CD14-positive monocyte (primary cell): ENCODE measurements at regions not wholly inside any gene's neighbourhood (a gene's known extent, or its start where the extent isn't known, plus 50 kb on each side); places are given as distances from the start of the nearest gene placed in this dataset.

Experiments used
- DNase-seq, 3 donors: peaks; one replicate each; pipeline ENCODE4 v3.0.0-alpha.2; 2011 to 2022
- H2AFZ ChIP-seq: 2 replicates; pipeline ENCODE4 v1.6.0; 2012; ENCODE audit warnings: mild to moderate bottlenecking, low read depth, low read length, inconsistent platforms; ENCODE audit not compliant: insufficient read depth, poor library complexity, severe bottlenecking
- H3K27ac ChIP-seq, 2 donors: 1 replicate in 1 of 2; 2 replicates in 1 of 2; pipeline ENCODE4 v1.5.1; 2012 to 2013; ENCODE audit warnings: low read length in 2 of 2, control low read depth in 1 of 2, inconsistent platforms in 1 of 2, low read depth in 1 of 2, mild to moderate bottlenecking in 1 of 2
- H3K27me3 ChIP-seq, 2 donors: one replicate each; pipeline versions ENCODE4 v1.6.0 to v1.6.1; 2011 to 2013; ENCODE audit warnings: low read length in 2 of 2; ENCODE audit not compliant: control insufficient read depth in 2 of 2, insufficient read depth in 2 of 2
- H3K36me3 ChIP-seq, 2 donors: replicated peaks in 1 of 2; 1 replicate in 1 of 2; 2 replicates in 1 of 2; pipeline versions ENCODE4 v1.5.1 to v1.6.1; 2012 to 2013; ENCODE audit warnings: low read length in 2 of 2, control low read depth in 1 of 2, inconsistent platforms in 1 of 2, mild to moderate bottlenecking in 1 of 2; ENCODE audit not compliant: insufficient read depth in 2 of 2, control insufficient read depth in 1 of 2
- H3K4me1 ChIP-seq, 2 donors: 1 replicate in 1 of 2; 2 replicates in 1 of 2; pipeline versions ENCODE4 v1.5.1 to v1.6.1; 2012 to 2013; ENCODE audit warnings: low read length in 2 of 2, control low read depth in 1 of 2, inconsistent platforms in 1 of 2, mild to moderate bottlenecking in 1 of 2, moderate library complexity in 1 of 2; ENCODE audit not compliant: insufficient read depth in 2 of 2, control insufficient read depth in 1 of 2
- H3K4me2 ChIP-seq: replicated peaks from 2 replicates; pipeline ENCODE3; 2012; ENCODE audit warnings: low read length, moderate library complexity, mild to moderate bottlenecking; ENCODE audit not compliant: poor library complexity, severe bottlenecking; ENCODE audit errors: extremely low read depth
- H3K4me3 ChIP-seq, 3 experiments: fragments of 200-600 bp in 1 of 3; sonication (generic) in 1 of 3; replicated peaks in 1 of 3; 1 replicate in 2 of 3; 2 replicates in 1 of 3; pipeline ENCODE4 v1.5.1; 2011 to 2013; ENCODE audit warnings: low read length in 3 of 3, mild to moderate bottlenecking in 3 of 3, control low read depth in 2 of 3, low read depth in 2 of 3, inconsistent platforms in 1 of 3, moderate library complexity in 1 of 3
- H3K79me2 ChIP-seq: 2 replicates; pipeline ENCODE4 v1.6.0; 2012; ENCODE audit warnings: mild to moderate bottlenecking, control low read depth, inconsistent platforms, low read length, moderate library complexity; ENCODE audit not compliant: insufficient read depth
- H3K9ac ChIP-seq: 2 replicates; pipeline ENCODE4 v1.6.0; 2017; ENCODE audit warnings: low read length, mild to moderate bottlenecking; ENCODE audit not compliant: insufficient read depth, poor library complexity, severe bottlenecking
- H3K9me3 ChIP-seq, 2 donors: replicated peaks in 1 of 2; 1 replicate in 1 of 2; 2 replicates in 1 of 2; pipeline versions ENCODE4 v1.5.1 to v1.6.1; 2012 to 2013; ENCODE audit warnings: low read length in 2 of 2, control low read depth in 1 of 2; ENCODE audit not compliant: control insufficient read depth in 1 of 2, insufficient read depth in 1 of 2
- H4K20me1 ChIP-seq: 2 replicates; pipeline ENCODE4 v1.6.0; 2012; ENCODE audit warnings: mild to moderate bottlenecking, low read length, control low read depth, moderate library complexity; ENCODE audit not compliant: insufficient read depth
- H3K27ac Mint-ChIP-seq, 7 donors: one replicate each; pipeline ENCODE4 v1.8.0; 2020; ENCODE audit warnings: mild to moderate bottlenecking in 7 of 7, mixed read lengths in 7 of 7, moderate library complexity in 6 of 7, inconsistent platforms in 2 of 7
- H3K27me3 Mint-ChIP-seq, 3 donors: one replicate each; pipeline ENCODE4 v1.8.0; 2021 to 2022; ENCODE audit warnings: low read depth in 3 of 3, mild to moderate bottlenecking in 3 of 3, mixed read lengths in 3 of 3, moderate library complexity in 3 of 3, inconsistent platforms in 1 of 3
- H3K36me3 Mint-ChIP-seq, 2 donors: one replicate each; pipeline ENCODE4 v1.8.0; 2020; ENCODE audit warnings: mixed read lengths in 2 of 2, inconsistent platforms in 1 of 2, mild to moderate bottlenecking in 1 of 2
- H3K4me1 Mint-ChIP-seq: one replicate; pipeline ENCODE4 v1.8.0; 2020; ENCODE audit warnings: mild to moderate bottlenecking, mixed read lengths
- H3K4me3 Mint-ChIP-seq, 2 donors: one replicate each; pipeline ENCODE4 v1.8.0; 2020; ENCODE audit warnings: mild to moderate bottlenecking in 2 of 2, mixed read lengths in 2 of 2, moderate library complexity in 1 of 2
- H3K9me3 Mint-ChIP-seq, 7 donors: one replicate each; pipeline ENCODE4 v1.8.0; 2020 to 2022; ENCODE audit warnings: mixed read lengths in 7 of 7, mild to moderate bottlenecking in 6 of 7, moderate library complexity in 6 of 7, inconsistent platforms in 2 of 7
- WGBS: methylation state at CpG from one replicate; pipeline ENCODE4 v1.1.5; 2013; ENCODE audit warnings: missing lambda C conversion rate; ENCODE audit not compliant: insufficient coverage; 5-methylcytosine and 5-hydroxymethylcytosine counted together
- intact Hi-C, 2 donors: fragments of 100-400 bp; cut with micrococcal nuclease; formaldehyde crosslinking; loops; one replicate each; pipeline versions ENCODE4 v1.15.0 to v1.15.1; 2023
- TF ChIP-seq, protein P1 (sequence below): fragments of 200-600 bp; IDR thresholded peaks from one replicate; pipeline ENCODE4 v1.8.0; 2022; ENCODE audit warnings: antibody characterized with exemption, mild to moderate bottlenecking

DNA sequence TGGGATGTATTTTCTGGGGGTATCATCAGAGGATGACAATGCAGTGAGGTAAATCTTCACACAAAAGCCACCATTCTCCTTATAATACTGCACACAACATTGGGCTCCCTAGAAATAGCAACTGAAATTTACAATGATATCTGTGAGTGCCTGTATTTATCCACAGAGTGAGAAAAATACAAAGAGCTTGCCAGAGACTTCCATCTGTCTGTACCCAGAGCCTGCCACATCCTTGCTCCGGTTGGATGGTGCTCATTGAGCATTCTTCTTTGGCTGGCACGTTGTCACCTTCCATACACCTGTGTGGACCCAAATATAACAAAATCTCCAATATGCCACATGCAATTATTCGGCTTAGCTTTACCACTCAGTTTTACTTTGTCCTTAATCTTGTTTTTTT lies 189.5 kb upstream of the UFM1 start:
- Histone ChIP-seq H3K4me1 (no peaks in the 10 kb centered on the region), H3K79me2 (no peaks in the 10 kb centered on the region), H2AFZ (no peak overlapping the region), H3K4me3 (no peak overlapping the region), H4K20me1 (no peaks in the 10 kb centered on the region), H3K27ac (no peak overlapping the region), H3K9me3 (peaks cover 0 to 3% of the 10 kb centered on the region in 2 donors), H3K27me3 (no peaks in the 10 kb centered on the region), H3K36me3 (no peaks in the 10 kb centered on the region), H3K9ac (no peak overlapping the region), H3K4me2 (no peak overlapping the region)
- no peak overlapping the region for H3K27ac Mint-ChIP-seq
- peaks cover 0 to 2% (median 0%) of the 10 kb centered on the region in 7 donors for H3K9me3 Mint-ChIP-seq
- no peaks in the 10 kb centered on the region for H3K27me3 Mint-ChIP-seq
- intact Hi-C loops, result no loop called here
- TF ChIP-seq, protein P1, sequence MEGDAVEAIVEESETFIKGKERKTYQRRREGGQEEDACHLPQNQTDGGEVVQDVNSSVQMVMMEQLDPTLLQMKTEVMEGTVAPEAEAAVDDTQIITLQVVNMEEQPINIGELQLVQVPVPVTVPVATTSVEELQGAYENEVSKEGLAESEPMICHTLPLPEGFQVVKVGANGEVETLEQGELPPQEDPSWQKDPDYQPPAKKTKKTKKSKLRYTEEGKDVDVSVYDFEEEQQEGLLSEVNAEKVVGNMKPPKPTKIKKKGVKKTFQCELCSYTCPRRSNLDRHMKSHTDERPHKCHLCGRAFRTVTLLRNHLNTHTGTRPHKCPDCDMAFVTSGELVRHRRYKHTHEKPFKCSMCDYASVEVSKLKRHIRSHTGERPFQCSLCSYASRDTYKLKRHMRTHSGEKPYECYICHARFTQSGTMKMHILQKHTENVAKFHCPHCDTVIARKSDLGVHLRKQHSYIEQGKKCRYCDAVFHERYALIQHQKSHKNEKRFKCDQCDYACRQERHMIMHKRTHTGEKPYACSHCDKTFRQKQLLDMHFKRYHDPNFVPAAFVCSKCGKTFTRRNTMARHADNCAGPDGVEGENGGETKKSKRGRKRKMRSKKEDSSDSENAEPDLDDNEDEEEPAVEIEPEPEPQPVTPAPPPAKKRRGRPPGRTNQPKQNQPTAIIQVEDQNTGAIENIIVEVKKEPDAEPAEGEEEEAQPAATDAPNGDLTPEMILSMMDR, result no peak
- no peak for DNase-seq
- no peaks in the 10 kb centered on the region for H3K4me1 Mint-ChIP-seq
- no peak overlapping the region for H3K4me3 Mint-ChIP-seq
- WGBS, result 89% methylated on average over 3 of the region's 3 CpGs
- H3K36me3 Mint-ChIP-seq, result no peaks in the 10 kb centered on the region

DNA sequence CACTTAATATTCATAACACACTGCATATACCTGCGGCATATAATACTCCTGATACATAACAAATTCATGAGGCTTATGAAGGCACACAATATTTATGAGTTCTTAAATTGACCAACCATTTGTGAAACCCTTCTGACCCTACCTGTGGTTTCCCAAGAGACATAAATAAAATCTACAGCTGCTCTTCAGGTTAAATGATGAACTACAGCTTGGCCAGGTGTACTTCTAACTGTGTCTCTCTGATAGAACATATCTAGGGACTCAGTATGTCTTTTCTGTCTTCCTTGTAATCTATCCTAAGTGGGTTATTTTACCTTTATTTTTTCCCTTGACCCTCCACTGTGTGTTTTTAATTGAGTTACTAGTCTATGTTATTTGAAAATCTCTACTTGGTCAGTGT lies 189.9 kb upstream of the UFM1 start:
- no peaks in the 10 kb centered on the region for H3K79me2 ChIP-seq
- H3K4me2 ChIP-seq, result no peak overlapping the region
- H4K20me1 ChIP-seq, result no peaks in the 10 kb centered on the region
- Mint-ChIP-seq H3K4me3 (no peak overlapping the region), H3K27ac (no peak overlapping the region), H3K27me3 (no peaks in the 10 kb centered on the region), H3K9me3 (peaks cover 0 to 5% (median 0%) of the 10 kb centered on the region in 7 donors), H3K36me3 (no peaks in the 10 kb centered on the region), H3K4me1 (no peaks in the 10 kb centered on the region)
- no peak overlapping the region for H3K4me3 ChIP-seq
- H3K4me1 ChIP-seq, result no peaks in the 10 kb centered on the region
- no peak overlapping the region for H3K9ac ChIP-seq
- TF ChIP-seq, protein P1, result no peak
- intact Hi-C loops, result no loop called here
- no peaks in the 10 kb centered on the region for H3K27me3 ChIP-seq
- H3K9me3 ChIP-seq, result peaks cover 0 to 3% of the 10 kb centered on the region in 2 donors
- no peaks in the 10 kb centered on the region for H3K36me3 ChIP-seq
- H3K27ac ChIP-seq, result no peak overlapping the region
- DNase-seq, result no peak
- 80% methylated on average over 1 of the region's 1 CpG for WGBS
- no peak overlapping the region for H2AFZ ChIP-seq
